Stimulated activated CD8-positive, alpha-beta memory T cell treated with anti-CD3 and anti-CD28 coated beads, Interleukin-7, amount 100 ng/mL, for 48 hours (primary cell): ENCODE measurements at regions not wholly inside any gene's neighbourhood (a gene's known extent, or its start where the extent isn't known, plus 50 kb on each side); places are given as distances from the start of the nearest gene placed in this dataset.

ENCODE experiments used
- DNase-seq, 2 donors: peaks; one replicate each; pipeline ENCODE4 v3.0.0-alpha.2; 2020; ENCODE audit warnings: low read depth in 1 of 2; ENCODE audit errors: extremely low read depth in 1 of 2

GRCh38 chr5:159453209-159453608 is 122.9 kb upstream of the IL12B start:
- DNase-seq: no peak

GRCh38 chr5:159456261-159456660 is 126.0 kb upstream of the IL12B start:
- DNase-seq: no peak

GRCh38 chr5:159456722-159457465 is 126.6 kb upstream of the IL12B start:
- peak; percentile 21 to 64 for DNase-seq

- peak in 1 of 2 donors; percentile 26 for DNase-seq
Observed at GRCh38 chr5:159458217-159458711, 128.0 kb upstream of the IL12B start.

- DNase-seq: no peak
Observed at GRCh38 chr5:159459132-159459627, 128.9 kb upstream of the IL12B start.

GRCh38 chr5:159459951-159460538 is 129.8 kb upstream of the IL12B start:
- DNase-seq: no peak

- no peak for DNase-seq
Observed at GRCh38 chr5:159463590-159464321, 133.5 kb upstream of the IL12B start.

GRCh38 chr5:159465604-159466003 is 135.3 kb upstream of the IL12B start:
- DNase-seq: no peak

- DNase-seq: no peak
Observed at GRCh38 chr5:159467666-159468065, 137.4 kb upstream of the IL12B start.

GRCh38 chr5:159469496-159470372 is 139.4 kb upstream of the IL12B start:
- no peak for DNase-seq

GRCh38 chr5:159471904-159472303 is 141.6 kb upstream of the IL12B start:
- DNase-seq: no peak

- DNase-seq: no peak
Observed at GRCh38 chr5:159475026-159475425, 144.7 kb upstream of the IL12B start.

GRCh38 chr5:159478950-159479349 is 148.7 kb upstream of the IL12B start:
- no peak for DNase-seq

GRCh38 chr5:159480849-159481248 is 150.6 kb upstream of the IL12B start:
- no peak for DNase-seq

GRCh38 chr5:159481751-159482150 is 151.5 kb upstream of the IL12B start:
- DNase-seq: no peak

- no peak for DNase-seq
Observed at GRCh38 chr5:159486836-159487235, 156.5 kb upstream of the IL12B start.

- no peak for DNase-seq
Observed at GRCh38 chr5:159488516-159488915, 158.2 kb upstream of the IL12B start.

GRCh38 chr5:159489779-159490178 is 159.5 kb upstream of the IL12B start:
- DNase-seq: no peak

GRCh38 chr5:159490507-159490906 is 160.2 kb upstream of the IL12B start:
- no peak for DNase-seq

GRCh38 chr5:159493696-159494095 is 163.4 kb upstream of the IL12B start:
- no peak for DNase-seq

- DNase-seq: no peak
Observed at GRCh38 chr5:159496773-159497172, 166.5 kb upstream of the IL12B start.
